GM18951 (cell line): ENCODE measurements at regions not wholly inside any gene's neighbourhood (a gene's known extent, or its start where the extent isn't known, plus 50 kb on each side); places are given as distances from the start of the nearest gene placed in this dataset.
"Not testable (repeated sequence)": the region's sequence is repeated elsewhere in the genome, so short reads cannot be mapped to it uniquely, and the experiment has no call there.

Source experiments
- POLR2A ChIP-seq: IDR thresholded peaks from 4 replicates; pipeline ENCODE4 v1.6.1; 2011; ENCODE audit warnings: mild to moderate bottlenecking; ENCODE audit not compliant: insufficient read length, insufficient read depth; ENCODE audit errors: extremely low read depth
- in situ Hi-C: fragments of 300-500 bp; cut with MboI; formaldehyde crosslinking; loops from one replicate; pipeline ENCODE4 v1.12.0; 2022; ENCODE audit warnings: low sequenced_read_pairs, mixed read lengths, inconsistent platforms; ENCODE audit not compliant: unreplicated experiment

GRCh38 chr21:18711662-18712061 lies 308.1 kb upstream of the TMPRSS15 start:
- in situ Hi-C loops, result no loop called here
- no peak for TF ChIP-seq POLR2A

GRCh38 chr21:18715606-18716005 lies 312.0 kb upstream of the TMPRSS15 start:
- no peak for TF ChIP-seq POLR2A
- in situ Hi-C loops, result no loop called here

DNA sequence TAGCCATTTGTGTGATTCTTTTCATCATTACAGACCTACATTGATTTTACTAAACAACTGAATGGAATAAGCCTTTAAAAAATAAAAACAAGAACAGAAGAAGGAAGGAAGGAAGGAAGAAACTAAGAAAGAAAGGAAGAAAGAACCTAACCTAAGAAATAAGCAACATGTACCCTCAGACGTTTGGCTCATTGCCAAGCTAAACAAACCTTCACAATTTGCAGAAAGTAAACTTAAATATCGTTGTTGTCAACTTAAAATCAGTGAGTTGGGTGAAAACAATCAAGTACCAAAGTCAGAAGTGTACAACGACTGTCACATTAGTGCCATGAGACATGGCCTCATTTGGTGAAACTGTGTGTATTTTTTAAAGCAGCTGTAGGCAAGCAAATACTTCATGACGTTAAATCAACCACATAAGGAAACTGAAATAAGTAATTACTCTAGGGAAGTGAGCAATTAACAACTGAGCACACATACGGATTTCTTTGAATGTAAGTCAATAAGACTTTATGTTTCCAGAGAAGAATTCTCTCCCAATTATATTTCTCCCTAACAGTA lies 313.1 kb upstream of the TMPRSS15 start:
- in situ Hi-C loops, result no loop called here
- TF ChIP-seq POLR2A, result no peak

DNA sequence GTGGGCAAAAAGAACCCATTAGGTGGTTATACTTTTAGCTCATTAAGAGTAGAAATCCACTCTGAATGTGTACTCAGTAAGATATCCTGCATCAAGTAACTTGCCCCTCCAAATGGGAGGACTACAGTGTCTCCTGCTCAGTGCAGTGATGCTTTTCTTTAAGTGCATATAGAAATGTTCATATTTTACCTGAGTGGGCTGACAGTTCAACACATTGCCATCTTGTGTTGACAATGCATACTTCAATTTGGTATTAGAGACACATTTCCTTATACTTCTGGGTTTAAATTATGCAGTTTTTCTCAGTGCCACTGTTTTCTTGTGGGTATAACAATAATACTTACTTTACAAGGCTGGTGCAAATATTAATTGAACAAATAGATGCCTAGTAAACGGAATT lies 318.6 kb upstream of the TMPRSS15 start:
- in situ Hi-C loops, result no loop called here
- TF ChIP-seq POLR2A, result no peak

- in situ Hi-C loops, result no loop called here
- no peak for TF ChIP-seq POLR2A
These were observed 319.6 kb upstream of the TMPRSS15 start for GRCh38 chr21:18723171-18723570.

- no peak for TF ChIP-seq POLR2A
- in situ Hi-C loops, result no loop called here
These were observed 322.1 kb upstream of the TMPRSS15 start for GRCh38 chr21:18725653-18726052.

GRCh38 chr21:18741954-18742353 lies 338.4 kb upstream of the TMPRSS15 start:
- in situ Hi-C loops, result no loop called here
- no peak for TF ChIP-seq POLR2A

- no peak for TF ChIP-seq POLR2A
- in situ Hi-C loops, result no loop called here
These were observed 339.9 kb upstream of the TMPRSS15 start for GRCh38 chr21:18743531-18743930.

- no peak for TF ChIP-seq POLR2A
- in situ Hi-C loops, result no loop called here
These were observed 341.3 kb upstream of the TMPRSS15 start for GRCh38 chr21:18744840-18745239.

DNA sequence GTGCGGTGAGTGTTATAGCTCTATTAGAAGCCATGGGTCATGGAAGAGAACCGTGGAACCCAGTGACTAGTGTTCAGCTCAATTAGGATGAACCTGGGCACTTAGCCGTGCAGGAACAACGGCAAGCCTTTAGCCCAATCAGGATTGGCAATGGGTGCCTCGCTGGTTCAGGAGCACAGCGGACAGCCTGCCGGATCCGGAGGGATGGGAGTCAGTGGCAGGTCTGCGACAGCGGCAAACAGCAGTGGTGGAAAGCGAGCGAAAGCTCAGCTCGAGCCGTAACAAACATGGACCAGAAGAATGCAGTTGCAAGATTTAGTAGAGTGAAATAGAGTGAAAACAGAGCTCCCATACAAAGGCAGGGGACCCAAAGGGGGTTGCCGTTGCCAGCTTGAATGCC lies 349.3 kb upstream of the TMPRSS15 start:
- in situ Hi-C loops, result not testable (repeated sequence)

GRCh38 chr21:18756272-18756671 lies 352.7 kb upstream of the TMPRSS15 start:
- in situ Hi-C loops, result not testable (repeated sequence)

- in situ Hi-C loops, result no loop called here
- TF ChIP-seq POLR2A, result no peak
These were observed 355.7 kb upstream of the TMPRSS15 start for GRCh38 chr21:18759267-18759666.

DNA sequence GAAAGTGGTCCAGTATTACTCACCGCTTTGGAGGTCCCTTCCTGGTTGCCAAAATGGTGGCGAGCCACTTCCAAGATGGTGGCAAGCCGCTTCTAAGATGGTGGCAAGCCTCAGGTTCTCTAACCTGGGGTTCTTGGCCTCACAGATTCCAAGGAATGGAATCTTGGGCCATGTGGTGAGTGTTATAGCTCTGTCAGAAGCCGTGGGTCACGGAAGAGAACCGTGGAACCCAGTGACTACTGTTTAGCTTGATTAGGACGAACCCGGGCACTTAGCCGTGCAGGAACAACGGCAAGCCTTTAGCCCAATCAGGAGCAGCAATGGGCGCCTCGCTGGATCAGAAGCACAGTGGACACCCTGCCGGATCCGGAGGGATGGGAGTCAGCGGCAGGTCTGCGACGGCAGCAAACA lies 356.2 kb upstream of the TMPRSS15 start:
- TF ChIP-seq POLR2A, result no peak
- in situ Hi-C loops, result no loop called here

DNA sequence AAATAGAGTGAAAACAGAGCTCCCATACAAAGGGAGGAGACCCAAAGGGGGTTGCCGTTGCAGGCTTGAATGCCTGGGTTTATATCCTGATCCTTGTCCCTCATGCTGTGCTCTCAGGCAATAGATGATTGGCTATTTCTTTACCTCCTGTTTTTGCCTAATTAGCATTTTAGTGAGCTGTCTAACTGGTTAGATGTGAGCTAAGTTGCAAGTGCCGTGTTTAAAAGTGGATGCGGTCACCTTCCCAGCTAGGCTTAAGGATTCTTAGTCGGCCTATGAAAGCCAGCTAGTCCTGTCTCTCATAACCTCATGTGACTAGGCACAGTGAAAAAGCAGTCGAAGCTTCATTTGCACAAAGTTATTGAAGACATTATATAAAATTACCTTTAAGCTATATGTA lies 356.7 kb upstream of the TMPRSS15 start:
- TF ChIP-seq POLR2A, result no peak
- in situ Hi-C loops, result no loop called here

- no peak for TF ChIP-seq POLR2A
- in situ Hi-C loops, result no loop called here
These were observed 361.1 kb upstream of the TMPRSS15 start for GRCh38 chr21:18764720-18765119.

- TF ChIP-seq POLR2A, result no peak
- in situ Hi-C loops, result no loop called here
These were observed 366.0 kb upstream of the TMPRSS15 start for GRCh38 chr21:18769599-18769998.
